Spleen (tissue), 7 donors: ENCODE measurements at regions not wholly inside any gene's neighbourhood (a gene's known extent, or its start where the extent isn't known, plus 50 kb on each side); places are given as distances from the start of the nearest gene placed in this dataset.

ENCODE experiments used
- POLR2A ChIP-seq, 3 donors: fragments of 450-650 bp; IDR thresholded peaks; one replicate each; pipeline ENCODE4 v1.5.1; 2017; ENCODE audit warnings: antibody characterized with exemption in 3 of 3, mild to moderate bottlenecking in 1 of 3
- TF ChIP-seq, protein P1 (sequence below), 11 experiments: fragments of 200-600 bp in 7 of 11; fragments of 450-650 bp in 4 of 11; sonication (generic) in 4 of 11; IDR thresholded peaks in 8 of 11; conservative IDR thresholded peaks in 3 of 11; 1 replicate in 7 of 11; 2 replicates in 4 of 11; pipeline versions ENCODE4 v1.4.0 to v1.8.0; 2016 to 2021; ENCODE audit warnings: antibody characterized with exemption in 11 of 11, inconsistent platforms in 4 of 11, mild to moderate bottlenecking in 1 of 11
- donor health status: DM: no; HTN: no; CAD: no; lungs with moderate emphysema.
- donor health status: DM: no; HTN: no; CAD: no.
- donor health status: DM: no; HTN: no; CAD: no.

DNA sequence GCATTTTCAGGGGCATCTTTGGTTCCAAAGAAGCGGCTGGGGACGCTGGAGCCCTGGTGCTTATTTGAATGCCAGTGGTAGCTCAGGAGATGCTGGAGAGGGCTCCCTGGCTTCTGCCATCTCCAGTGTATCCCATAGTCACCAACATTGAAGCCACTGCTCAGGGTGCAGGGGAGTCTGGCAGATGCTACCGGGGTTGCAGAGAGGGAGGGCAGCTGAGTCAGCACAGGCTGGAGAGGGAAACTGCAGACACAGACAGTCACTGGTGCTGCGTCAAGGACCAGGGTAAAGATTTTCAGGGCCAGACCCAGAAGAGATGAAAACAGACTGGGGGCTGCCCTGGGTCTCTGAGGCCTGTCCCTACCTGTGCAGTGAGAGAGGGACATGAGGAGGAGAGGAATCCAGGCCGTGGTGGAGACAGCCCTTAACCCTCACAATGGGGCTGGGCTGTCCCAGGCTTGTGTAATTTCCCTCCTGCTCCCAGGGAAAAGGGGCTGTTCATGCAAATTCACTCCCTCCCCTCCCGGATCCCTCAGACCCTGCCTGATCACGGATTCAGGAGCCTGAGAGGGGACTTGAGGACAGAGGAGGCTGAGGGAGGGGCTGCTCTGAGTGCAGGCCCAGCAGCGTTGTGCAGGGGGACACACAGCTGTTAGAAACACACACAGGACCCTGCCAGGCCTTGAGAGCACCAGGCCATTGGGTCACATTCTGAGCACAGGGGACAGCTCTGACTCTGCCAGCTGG lies 126.9 kb upstream of the GRK3 start:
- TF ChIP-seq POLR2A (IDR thresholded peaks at IDR 0.05): no peak
- TF ChIP-seq, protein P1, sequence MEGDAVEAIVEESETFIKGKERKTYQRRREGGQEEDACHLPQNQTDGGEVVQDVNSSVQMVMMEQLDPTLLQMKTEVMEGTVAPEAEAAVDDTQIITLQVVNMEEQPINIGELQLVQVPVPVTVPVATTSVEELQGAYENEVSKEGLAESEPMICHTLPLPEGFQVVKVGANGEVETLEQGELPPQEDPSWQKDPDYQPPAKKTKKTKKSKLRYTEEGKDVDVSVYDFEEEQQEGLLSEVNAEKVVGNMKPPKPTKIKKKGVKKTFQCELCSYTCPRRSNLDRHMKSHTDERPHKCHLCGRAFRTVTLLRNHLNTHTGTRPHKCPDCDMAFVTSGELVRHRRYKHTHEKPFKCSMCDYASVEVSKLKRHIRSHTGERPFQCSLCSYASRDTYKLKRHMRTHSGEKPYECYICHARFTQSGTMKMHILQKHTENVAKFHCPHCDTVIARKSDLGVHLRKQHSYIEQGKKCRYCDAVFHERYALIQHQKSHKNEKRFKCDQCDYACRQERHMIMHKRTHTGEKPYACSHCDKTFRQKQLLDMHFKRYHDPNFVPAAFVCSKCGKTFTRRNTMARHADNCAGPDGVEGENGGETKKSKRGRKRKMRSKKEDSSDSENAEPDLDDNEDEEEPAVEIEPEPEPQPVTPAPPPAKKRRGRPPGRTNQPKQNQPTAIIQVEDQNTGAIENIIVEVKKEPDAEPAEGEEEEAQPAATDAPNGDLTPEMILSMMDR (IDR thresholded peaks at IDR 0.05 in 8 of 11, conservative IDR thresholded peaks at IDR 0.05 in 3 of 11): no peak
